Endothelial cell of umbilical vein (primary cell): ENCODE measurements at regions not wholly inside any gene's neighbourhood (a gene's known extent, or its start where the extent isn't known, plus 50 kb on each side); places are given as distances from the start of the nearest gene placed in this dataset.

Experiments used
- BruUV-seq: library from RNA; stranded (reverse); fragments of 400-500 nt; replicated peaks from 2 replicates; lab custom pipeline; 2021; lab: Mats Ljungman, UMichigan
- CTCF ChIA-PET: fragments of 300-600, 350-600 bp; sonication (Branson Sonifier 250); formaldehyde crosslinking; loops from one replicate; lab custom pipeline; 2021; ENCODE audit warnings: antibody characterized with exemption, inconsistent platforms; lab: Charles Lee
- POLR2A ChIA-PET: fragments of 300-600, 350-600 bp; sonication (Branson Sonifier 250); formaldehyde crosslinking; loops from one replicate; lab custom pipeline; 2021; ENCODE audit warnings: antibody characterized with exemption, inconsistent platforms; lab: Charles Lee
- DNase-seq: peaks from one replicate; pipeline ENCODE4 v3.0.0-alpha.2; 2011; ENCODE audit warnings: low read depth, low spot score
- FAIRE-seq: peaks from 2 replicates; lab custom pipeline; 2011; peaks lifted over from hg19 to GRCh38; lab: Jason Lieb, UNC
- H2AFZ ChIP-seq: 2 replicates; pipeline ENCODE4 v1.6.0; 2012; ENCODE audit warnings: low read depth, low read length, control low read depth, inconsistent platforms
- H3K27ac ChIP-seq: 2 replicates; pipeline ENCODE4 v1.5.1; 2011; ENCODE audit warnings: low read depth, mild to moderate bottlenecking, control low read depth, low read length, moderate library complexity; ENCODE audit not compliant: insufficient read depth
- H3K27me3 ChIP-seq, 2 experiments: 2 replicates each; pipeline versions ENCODE4 v1.6.0 to v1.6.1; 2011; ENCODE audit warnings: low read length in 2 of 2, mixed read lengths in 1 of 2; ENCODE audit not compliant: control insufficient read depth in 2 of 2, insufficient read depth in 2 of 2
- H3K36me3 ChIP-seq, 2 experiments: 2 replicates in 1 of 2; 3 replicates in 1 of 2; pipeline ENCODE4 v1.5.1; 2011; ENCODE audit warnings: low read length in 2 of 2, mild to moderate bottlenecking in 1 of 2, moderate library complexity in 1 of 2; ENCODE audit not compliant: control insufficient read depth in 2 of 2, insufficient read depth in 2 of 2; ENCODE audit errors: extremely low read depth in 1 of 2
- H3K4me1 ChIP-seq: 3 replicates; pipeline ENCODE4 v1.5.1; 2011; ENCODE audit warnings: mild to moderate bottlenecking, low read length; ENCODE audit not compliant: control insufficient read depth, insufficient read depth; ENCODE audit errors: extremely low read depth
- H3K4me2 ChIP-seq: 2 replicates; pipeline ENCODE4 v1.6.1; 2011; ENCODE audit warnings: low read length, control low read depth, mixed read lengths; ENCODE audit not compliant: insufficient read depth
- H3K4me3 ChIP-seq, 3 experiments: fragments of 200-600 bp in 1 of 3; sonication (generic), shearing (Covaris generic) in 1 of 3; replicated peaks in 1 of 3; 2 replicates each; pipeline ENCODE4 v1.5.1; 2011 to 2016; ENCODE audit warnings: control low read depth in 3 of 3, low read length in 3 of 3, mild to moderate bottlenecking in 2 of 3, inconsistent platforms in 1 of 3, low read depth in 1 of 3, moderate library complexity in 1 of 3; ENCODE audit not compliant: insufficient read depth in 1 of 3
- H3K79me2 ChIP-seq: 2 replicates; pipeline ENCODE4 v1.6.0; 2012; ENCODE audit warnings: low read length, inconsistent platforms; ENCODE audit not compliant: control insufficient read depth, insufficient read depth
- H3K9ac ChIP-seq: replicated peaks from 2 replicates; pipeline ENCODE3; 2011; ENCODE audit warnings: low read length, control low read depth; ENCODE audit not compliant: insufficient read depth; ENCODE audit errors: extremely low read depth
- H3K9me1 ChIP-seq: replicated peaks from 3 replicates; pipeline ENCODE4 v1.6.0; 2011; ENCODE audit warnings: mild to moderate bottlenecking, low read length; ENCODE audit not compliant: control insufficient read depth, insufficient read depth; ENCODE audit errors: extremely low read depth
- H3K9me3 ChIP-seq: replicated peaks from 2 replicates; pipeline ENCODE4 v1.5.1; 2012; ENCODE audit warnings: low read length, inconsistent platforms; ENCODE audit not compliant: control insufficient read depth, insufficient read depth
- H4K20me1 ChIP-seq: replicated peaks from 2 replicates; pipeline ENCODE3; 2011; ENCODE audit warnings: mild to moderate bottlenecking, low read length; ENCODE audit not compliant: control insufficient read depth, insufficient read depth; ENCODE audit errors: extremely low read depth
- CTCF ChIP-seq, 2 donors: IDR thresholded peaks; 1 replicate in 1 of 2; 2 replicates in 1 of 2; pipeline ENCODE4 v1.5.1; 2011; ENCODE audit warnings: low read length in 2 of 2, mild to moderate bottlenecking in 2 of 2, moderate library complexity in 2 of 2, control low read depth in 1 of 2, inconsistent platforms in 1 of 2, low read depth in 1 of 2; ENCODE audit not compliant: insufficient read depth in 1 of 2; ENCODE audit errors: extremely low read depth in 1 of 2
- FOS ChIP-seq: IDR thresholded peaks from 2 replicates; pipeline ENCODE4 v1.6.1; 2011; ENCODE audit warnings: mild to moderate bottlenecking, low read length, moderate library complexity, borderline replicate concordance; ENCODE audit not compliant: insufficient read depth
- GATA2 ChIP-seq: IDR thresholded peaks from 2 replicates; pipeline ENCODE4 v1.7.0; 2011; ENCODE audit warnings: low read depth, mild to moderate bottlenecking, moderate library complexity, mixed read lengths, low read length; ENCODE audit not compliant: insufficient read length, insufficient read depth
- JUN ChIP-seq: IDR thresholded peaks from 2 replicates; pipeline ENCODE4 v1.6.1; 2011; ENCODE audit warnings: borderline replicate concordance, low read depth; ENCODE audit not compliant: insufficient read length, insufficient read depth
- POLR2A ChIP-seq: IDR thresholded peaks from 2 replicates; pipeline ENCODE4 v1.6.1; 2012; ENCODE audit warnings: low read depth, mild to moderate bottlenecking, control low read depth, low read length
- POLR2AphosphoS5 ChIP-seq: IDR thresholded peaks from 2 replicates; pipeline ENCODE4 v1.6.1; 2012; ENCODE audit warnings: low read depth, mild to moderate bottlenecking, control low read depth, low read length, moderate library complexity; ENCODE audit not compliant: insufficient read depth
- dilution Hi-C: fragments of 300-500 bp; cut with MboI; formaldehyde crosslinking; loops from one replicate; pipeline ENCODE4 v1.15.0; 2019; ENCODE audit warnings: low sequenced_read_pairs; ENCODE audit not compliant: extremely low pct_ligation_motif_present
- intact Hi-C: fragments of 100-400 bp; cut with micrococcal nuclease; formaldehyde crosslinking; loops from one replicate; pipeline ENCODE4 v1.10.0; 2022
- TF ChIP-seq, protein P1 (sequence below): IDR thresholded peaks from 2 replicates; pipeline ENCODE4 v1.6.1; 2011; ENCODE audit not compliant: insufficient read depth, insufficient read length

DNA sequence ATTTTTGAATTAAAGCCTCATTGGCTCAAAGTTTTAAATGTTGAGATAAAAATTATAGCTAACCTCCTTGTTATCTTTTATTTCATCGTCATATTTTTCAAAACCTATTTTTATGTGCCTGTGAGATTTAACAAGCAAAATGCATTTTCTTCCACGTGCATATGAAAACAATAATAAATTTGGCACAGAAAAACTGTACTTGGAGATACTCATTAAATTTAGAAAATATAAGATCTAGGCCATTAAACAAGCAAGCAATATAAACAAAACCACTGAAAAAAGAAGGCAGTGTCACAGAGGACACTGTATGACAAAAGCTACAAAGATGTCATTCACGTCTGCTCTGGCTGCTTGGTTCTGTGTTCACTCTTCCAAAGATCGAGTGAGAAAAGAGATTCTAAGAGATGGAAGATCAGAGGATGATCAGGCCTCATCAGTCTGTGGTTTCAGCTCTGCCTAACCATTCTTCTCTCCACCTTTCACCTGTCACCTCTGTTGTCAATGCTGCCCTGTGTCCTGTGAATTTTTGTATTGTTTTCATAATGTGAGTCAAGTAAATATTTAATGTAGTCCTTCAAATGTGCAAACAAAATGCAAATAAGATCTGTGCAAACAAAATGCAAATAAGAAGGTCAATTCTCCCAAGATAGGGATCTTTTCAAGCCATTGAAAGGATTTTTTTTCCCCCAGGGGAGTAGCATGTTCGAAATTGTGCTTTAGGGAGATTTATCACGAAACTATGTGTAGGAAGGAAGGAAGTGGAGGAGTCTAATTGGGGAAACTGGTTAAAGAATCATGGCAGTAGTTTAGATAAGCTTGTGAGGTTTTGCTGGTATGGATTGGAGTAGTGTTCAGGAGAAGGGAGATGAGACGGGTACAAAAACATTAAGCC, 138.7 kb upstream of the RBMS1 start:
- TF ChIP-seq POLR2AphosphoS5 (no peak), GATA2 (peak; percentile 34), FOS (no peak), JUN (no peak), POLR2A (no peak)
- Histone ChIP-seq H4K20me1 (no peaks in the 10 kb centered on the region), H2AFZ (peak overlapping the region; percentile 25), H3K27ac (no peak overlapping the region), H3K4me1 (peaks cover 9% of the 10 kb centered on the region), H3K9ac (no peak overlapping the region), H3K9me1 (no peaks in the 10 kb centered on the region), H3K79me2 (no peaks in the 10 kb centered on the region), H3K27me3 (no peaks in the 10 kb centered on the region), H3K4me2 (no peak overlapping the region), H3K4me3 (no peak overlapping the region), H3K9me3 (no peaks in the 10 kb centered on the region), H3K36me3 (no peaks in the 10 kb centered on the region)
- CTCF ChIA-PET, result interaction anchor here (1.1 to 1.5 kb wide), 3 partner anchors 12 to 34 kb away, joined by 3 to 5 read pairs (median 4); no protein-coding TSS in a partner anchor
- intact Hi-C loops (no loop called here), dilution Hi-C loops (no loop called here)
- no peak for FAIRE-seq
- POLR2A ChIA-PET, result no interaction called here
- no TSS peak for BruUV-seq
- no peak for DNase-seq

GRCh38 chr2:160634436-160634835, 140.8 kb upstream of the RBMS1 start:
- Histone ChIP-seq H4K20me1 (no peaks in the 10 kb centered on the region), H3K9me1 (no peaks in the 10 kb centered on the region), H3K27ac (no peak overlapping the region), H3K79me2 (no peaks in the 10 kb centered on the region), H3K9me3 (no peaks in the 10 kb centered on the region), H3K9ac (no peak overlapping the region), H3K27me3 (no peaks in the 10 kb centered on the region), H3K4me2 (no peak overlapping the region), H3K4me3 (no peak overlapping the region), H3K36me3 (no peaks in the 10 kb centered on the region), H3K4me1 (peaks cover 9% of the 10 kb centered on the region), H2AFZ (no peak overlapping the region)
- ChIA-PET CTCF (interaction anchor here (1.6 to 1.7 kb wide), 2 partner anchors 25 to 32 kb away, joined by 3 to 6 read pairs; no protein-coding TSS in a partner anchor), POLR2A (no interaction called here)
- DNase-seq (no peak), FAIRE-seq (no peak)
- intact Hi-C loops, result no loop called here
- no TSS peak for BruUV-seq
- dilution Hi-C loops, result no loop called here
- TF ChIP-seq CTCF (IDR thresholded peaks at IDR 0.05; ENCODE audit: extremely low read depth in 1 of 2, insufficient read depth in 1 of 2, low read depth in 1 of 2, low read length in 2 of 2), result no peak
- no peak for TF ChIP-seq FOS
- no peak for TF ChIP-seq JUN
- no peak for TF ChIP-seq POLR2AphosphoS5
- TF ChIP-seq POLR2A, result no peak
- TF ChIP-seq, protein P1, sequence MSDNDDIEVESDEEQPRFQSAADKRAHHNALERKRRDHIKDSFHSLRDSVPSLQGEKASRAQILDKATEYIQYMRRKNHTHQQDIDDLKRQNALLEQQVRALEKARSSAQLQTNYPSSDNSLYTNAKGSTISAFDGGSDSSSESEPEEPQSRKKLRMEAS, result no peak
